ENCODE measurements at regions not wholly inside any gene's neighbourhood (a gene's known extent, or its start where the extent isn't known, plus 50 kb on each side); places are given as distances from the start of the nearest gene placed in this dataset.

- TF ChIP-seq CTCF (IDR thresholded peaks at IDR 0.05) (no peak), POLR2A (IDR thresholded peaks at IDR 0.05) (no peak)
Observed at GRCh38 chr2:125576558-125576957, 1079.4 kb upstream of the GYPC start.
